Adrenal gland (tissue), 9 donors: ENCODE measurements at regions not wholly inside any gene's neighbourhood (a gene's known extent, or its start where the extent isn't known, plus 50 kb on each side); places are given as distances from the start of the nearest gene placed in this dataset.
A peak's percentile ranks its signal among the peaks of the same experiment; 100 is the strongest.
"Not testable (repeated sequence)": the region's sequence is repeated elsewhere in the genome, so short reads cannot be mapped to it uniquely, and the experiment has no call there.

Experiments used
- DNase-seq, 7 donors: peaks; one replicate each; pipeline ENCODE4 v3.0.0-alpha.2; 2019 to 2020
- H3K27ac ChIP-seq, 5 donors: fragments of 200-600 bp; sonication (generic) in 4 of 5; 1 replicate in 3 of 5; 2 replicates in 2 of 5; pipeline versions ENCODE4 v1.5.1 to v1.8.0; 2016 to 2020; ENCODE audit warnings: mild to moderate bottlenecking in 1 of 5
- H3K27me3 ChIP-seq: fragments of 200-600 bp; 2 replicates; pipeline ENCODE4 v1.8.0; 2021
- H3K36me3 ChIP-seq, 2 donors: fragments of 200-600 bp; replicated peaks in 1 of 2; 1 replicate in 1 of 2; 2 replicates in 1 of 2; pipeline versions ENCODE4 v1.5.1 to v1.8.0; 2018 to 2022
- H3K4me1 ChIP-seq, 2 donors: fragments of 200-600 bp; replicated peaks in 1 of 2; 1 replicate in 1 of 2; 2 replicates in 1 of 2; pipeline versions ENCODE4 v1.5.1 to v1.8.0; 2018 to 2021
- H3K4me3 ChIP-seq, 4 donors: fragments of 200-600 bp; sonication (generic) in 3 of 4; one replicate each; pipeline ENCODE4 v1.5.1; 2016 to 2018
- H3K9me3 ChIP-seq, 3 donors: fragments of 200-600 bp; sonication (generic) in 1 of 3; replicated peaks in 1 of 3; 1 replicate in 2 of 3; 2 replicates in 1 of 3; pipeline versions ENCODE4 v1.5.1 to v1.8.0; 2016 to 2021
- POLR2A ChIP-seq, 2 donors: fragments of 450-650 bp; IDR thresholded peaks; one replicate each; pipeline ENCODE4 v1.6.1; 2017; ENCODE audit warnings: antibody characterized with exemption in 2 of 2, mild to moderate bottlenecking in 2 of 2, moderate library complexity in 1 of 2
- WGBS, 4 donors: extraction: QIAGEN DNeasy Blood & Tissue Kit in 2 of 4; methylation state at CpG; one replicate each; pipeline versions ENCODE4 v1.1.5 to v1.1.7; 2013 to 2017; 5-methylcytosine and 5-hydroxymethylcytosine counted together
- intact Hi-C, 2 donors: fragments of 100-400 bp; cut with DNase I; formaldehyde crosslinking; loops; one replicate each; pipeline versions ENCODE4 v1.14.1 to v1.15.0; 2022 to 2023
- TF ChIP-seq, protein P1 (sequence below), 6 experiments: fragments of 450-650 bp in 4 of 6; fragments of 200-600 bp in 2 of 6; sonication (generic) in 1 of 6; IDR thresholded peaks; 1 replicate in 5 of 6; 2 replicates in 1 of 6; pipeline versions ENCODE4 v1.5.1 to v1.8.0; 2016 to 2021; ENCODE audit warnings: antibody characterized with exemption in 6 of 6, mild to moderate bottlenecking in 2 of 6, moderate library complexity in 1 of 6
- donor health status: healthy with polysubstance abuse.
- donor health status: Bipolar disorder and iron deficiency.
- donor health status: DM: yes; HTN: yes; CAD: no.
- donor health status: DM: no; HTN: no; CAD: no.
- donor health status: DM: no; HTN: no; CAD: no.

DNA sequence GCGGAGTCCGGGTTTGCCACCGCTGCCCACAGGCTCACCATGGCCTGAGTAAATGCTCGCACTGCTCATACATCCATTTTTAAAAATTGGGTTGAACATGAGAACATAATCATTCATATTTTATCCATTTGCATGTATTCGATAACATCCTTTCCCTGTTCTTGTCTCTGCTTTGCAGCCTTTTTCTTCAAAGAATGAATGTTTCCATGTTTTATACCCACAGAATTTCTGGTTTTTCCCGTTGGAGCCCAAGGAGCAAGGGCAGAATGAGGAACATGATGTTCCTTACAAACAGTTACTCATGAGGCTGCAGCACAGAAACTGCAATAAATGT is 146.5 kb downstream of the CCDC74A start:
- no peak for TF ChIP-seq POLR2A (IDR thresholded peaks at IDR 0.05)
- TF ChIP-seq, protein P1, sequence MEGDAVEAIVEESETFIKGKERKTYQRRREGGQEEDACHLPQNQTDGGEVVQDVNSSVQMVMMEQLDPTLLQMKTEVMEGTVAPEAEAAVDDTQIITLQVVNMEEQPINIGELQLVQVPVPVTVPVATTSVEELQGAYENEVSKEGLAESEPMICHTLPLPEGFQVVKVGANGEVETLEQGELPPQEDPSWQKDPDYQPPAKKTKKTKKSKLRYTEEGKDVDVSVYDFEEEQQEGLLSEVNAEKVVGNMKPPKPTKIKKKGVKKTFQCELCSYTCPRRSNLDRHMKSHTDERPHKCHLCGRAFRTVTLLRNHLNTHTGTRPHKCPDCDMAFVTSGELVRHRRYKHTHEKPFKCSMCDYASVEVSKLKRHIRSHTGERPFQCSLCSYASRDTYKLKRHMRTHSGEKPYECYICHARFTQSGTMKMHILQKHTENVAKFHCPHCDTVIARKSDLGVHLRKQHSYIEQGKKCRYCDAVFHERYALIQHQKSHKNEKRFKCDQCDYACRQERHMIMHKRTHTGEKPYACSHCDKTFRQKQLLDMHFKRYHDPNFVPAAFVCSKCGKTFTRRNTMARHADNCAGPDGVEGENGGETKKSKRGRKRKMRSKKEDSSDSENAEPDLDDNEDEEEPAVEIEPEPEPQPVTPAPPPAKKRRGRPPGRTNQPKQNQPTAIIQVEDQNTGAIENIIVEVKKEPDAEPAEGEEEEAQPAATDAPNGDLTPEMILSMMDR (IDR thresholded peaks at IDR 0.05): peak in 2 of 6 experiments; percentile 7 to 33
- peaks cover 22 to 30% of the 10 kb centered on the region in 2 donors for H3K4me1 ChIP-seq
- intact Hi-C loops: loop anchor here in 1 of 2 donors (5.0 kb wide), 2 partner anchors 182 to 262 kb away; partner anchors contain the start of gene MZT2A
- H3K36me3 ChIP-seq: no peaks in the 10 kb centered on the region
- peak overlapping the region in 1 of 4 donors; percentile 48 for H3K4me3 ChIP-seq
- no peaks in the 10 kb centered on the region for H3K9me3 ChIP-seq
- DNase-seq: no peak
- no peaks in the 10 kb centered on the region for H3K27me3 ChIP-seq
- no peak overlapping the region for H3K27ac ChIP-seq
- WGBS, 4 donors: 5 to 10% (median 6%) methylated on average over 4 to 6 of the region's 6 CpGs

DNA sequence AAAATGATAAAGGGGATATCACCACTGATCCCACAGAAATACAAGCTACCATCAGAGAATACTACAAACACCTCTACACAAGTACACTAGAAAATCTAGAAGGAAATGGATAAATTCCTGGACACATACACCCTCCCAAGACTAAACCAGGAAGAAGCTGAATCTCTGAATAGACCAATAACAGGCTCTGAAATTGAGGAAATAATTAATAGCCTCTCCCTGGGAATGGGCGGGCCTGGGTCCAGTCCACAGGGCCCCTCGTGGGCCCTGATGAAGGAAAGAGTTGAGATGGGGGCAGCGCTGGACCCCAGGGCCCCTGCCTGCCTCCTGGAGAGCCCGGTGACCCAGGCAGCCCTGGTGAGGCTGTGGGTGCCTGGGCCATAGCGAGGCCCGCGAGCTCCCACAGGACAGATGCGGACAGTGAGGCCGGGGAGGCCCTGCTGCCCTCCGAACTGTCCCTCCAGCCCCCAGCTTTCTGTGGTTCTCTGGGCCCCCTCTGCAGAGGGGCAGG is 154.0 kb downstream of the CCDC74A start:
- H3K4me3 ChIP-seq: peak overlapping the region in 2 of 4 donors; percentile 73 to 86
- peak overlapping the region in 3 of 5 donors; percentile 57 to 90 (median 63) for H3K27ac ChIP-seq
- WGBS, 4 donors: 23 to 50% (median 42%) methylated on average over 4 to 10 of the region's 10 CpGs
- H3K4me1 ChIP-seq: peaks cover 3 to 17% of the 10 kb centered on the region in 2 donors
- not testable (repeated sequence) for H3K27me3 ChIP-seq, H3K9me3 ChIP-seq, H3K36me3 ChIP-seq, DNase-seq
- intact Hi-C loops: loop anchor here (5.0 to 10.0 kb wide), 2 partner anchors 121 to 123 kb away; no protein-coding TSS in a partner anchor

DNA sequence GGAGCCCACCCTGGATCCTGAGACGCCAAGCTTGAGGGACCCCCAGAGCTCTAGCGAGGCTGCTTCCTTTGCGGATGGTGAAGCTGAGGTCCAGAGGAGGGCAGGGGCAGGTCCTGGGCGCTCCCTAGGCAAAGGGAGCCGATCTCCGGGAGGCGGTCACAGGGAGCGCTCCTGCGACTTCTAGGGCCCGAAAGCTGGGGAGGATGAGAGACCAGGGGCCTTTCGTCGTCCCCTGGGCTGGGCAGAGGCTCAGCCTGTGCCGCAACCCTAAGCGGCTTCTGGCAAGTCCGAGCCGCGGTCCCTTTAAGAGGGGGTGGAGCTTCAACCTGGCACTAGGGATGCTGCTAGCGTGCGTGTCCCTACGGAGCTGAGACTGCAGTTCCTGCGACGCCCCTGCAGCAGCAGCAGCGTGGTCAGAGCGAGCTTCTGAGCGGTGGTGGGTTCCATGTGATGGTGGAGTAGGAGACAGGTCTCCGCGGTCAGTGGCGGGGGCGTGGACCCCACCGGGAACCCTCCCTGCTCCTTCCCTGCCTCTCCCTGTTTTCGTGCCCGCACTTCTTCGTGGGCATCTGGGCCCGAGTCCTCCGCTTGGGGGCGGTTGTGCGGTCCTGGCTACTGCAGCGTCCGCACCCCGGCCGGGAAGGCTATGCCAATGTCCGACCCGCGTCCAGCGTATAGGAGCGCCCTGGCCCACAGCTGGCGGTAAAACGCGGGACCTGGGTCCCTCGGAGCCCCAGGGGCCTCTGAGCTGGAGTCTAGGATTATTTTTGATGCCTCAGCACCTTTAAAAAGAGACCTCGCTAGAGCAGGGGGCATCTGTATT is 154.6 kb downstream of the CCDC74A start:
- intact Hi-C loops: loop anchor here (5.0 to 10.0 kb wide), 2 partner anchors 120 to 122 kb away; no protein-coding TSS in a partner anchor
- DNase-seq: peak; percentile 84 to 93 (median 86)
- Histone ChIP-seq H3K4me3 (peak overlapping the region; percentile 5 to 86 (median 61)), H3K9me3 (no peaks in the 10 kb centered on the region), H3K27me3 (no peaks in the 10 kb centered on the region), H3K4me1 (peaks cover 3 to 17% of the 10 kb centered on the region in 2 donors), H3K27ac (peak overlapping the region in 3 of 5 donors; percentile 57 to 90 (median 63)), H3K36me3 (no peaks in the 10 kb centered on the region)
- 0 to 5% (median 1%) methylated on average over 4 to 51 of the region's 51 CpGs for WGBS, 4 donors
- TF ChIP-seq, protein P1 (IDR thresholded peaks at IDR 0.05): peak in 5 of 6 experiments; percentile 5 to 26 (median 17)
- peak in 1 of 2 donors; percentile 30 for TF ChIP-seq POLR2A (IDR thresholded peaks at IDR 0.05)

DNA sequence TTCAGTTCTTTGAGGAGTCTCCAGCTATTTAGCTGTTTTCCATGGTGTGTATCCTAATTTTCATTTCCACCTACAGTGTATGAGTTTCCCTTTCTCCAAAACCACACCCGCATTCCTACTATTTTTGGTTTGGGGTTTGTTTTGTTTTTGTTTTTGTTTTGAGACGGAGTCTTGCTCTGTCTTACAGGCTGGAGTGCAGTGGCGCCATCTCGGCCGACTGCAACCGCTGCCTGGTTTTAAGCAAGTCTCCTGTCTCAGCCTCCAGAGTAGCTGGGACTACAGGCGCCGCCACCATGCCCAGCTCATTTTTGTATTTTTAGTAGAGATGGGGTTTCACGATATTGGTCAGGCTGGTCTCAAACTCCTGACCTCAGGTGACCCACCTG is 155.2 kb downstream of the CCDC74A start:
- peak overlapping the region in 3 of 5 donors; percentile 57 to 90 (median 63) for H3K27ac ChIP-seq
- not testable (repeated sequence) for H3K36me3 ChIP-seq, H3K27me3 ChIP-seq, H3K9me3 ChIP-seq
- H3K4me1 ChIP-seq: peaks cover 3 to 17% of the 10 kb centered on the region in 2 donors
- 1 to 3% (median 2%) methylated on average over 9 of the region's 9 CpGs for WGBS, 4 donors
- H3K4me3 ChIP-seq: peak overlapping the region; percentile 5 to 86 (median 61)
- DNase-seq: peak; percentile 15 to 58 (median 37)
- intact Hi-C loops: loop anchor here (5.0 to 10.0 kb wide), 2 partner anchors 119 to 122 kb away; no protein-coding TSS in a partner anchor

DNA sequence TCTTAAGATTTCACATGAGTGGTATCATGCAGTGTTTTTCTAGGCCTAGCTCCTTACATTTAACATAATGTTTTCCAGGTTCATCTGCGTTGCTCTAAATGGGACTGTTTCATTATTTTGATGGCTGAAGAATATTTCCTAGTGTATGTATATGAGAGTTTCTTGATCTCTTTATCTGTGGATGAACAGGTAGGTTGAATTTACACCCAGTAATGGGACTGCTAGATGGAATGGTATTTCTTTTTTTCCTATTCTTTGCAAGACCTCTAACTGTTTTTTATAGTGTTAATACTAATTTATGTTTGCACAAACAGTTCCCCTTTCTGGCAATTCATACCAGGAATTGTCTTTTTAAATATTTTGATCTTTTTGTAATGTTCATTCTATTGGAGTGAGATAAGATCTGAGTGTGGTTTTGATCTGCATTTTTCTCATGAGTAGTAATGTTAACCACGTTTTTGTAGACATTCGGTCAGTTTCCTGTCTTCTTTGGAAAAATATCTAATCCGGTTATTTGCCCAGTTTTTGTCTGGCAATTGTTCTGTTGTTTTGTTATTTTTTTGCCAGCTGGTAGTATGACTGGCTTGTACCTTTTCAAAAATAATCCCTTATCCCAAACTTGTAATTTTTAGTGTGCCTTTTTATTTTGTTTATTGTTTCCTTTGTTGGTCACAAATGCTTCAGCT is 157.1 kb downstream of the CCDC74A start:
- not testable (repeated sequence) for H3K9me3 ChIP-seq, DNase-seq, H3K27me3 ChIP-seq, H3K27ac ChIP-seq, H3K4me3 ChIP-seq, H3K36me3 ChIP-seq
- H3K4me1 ChIP-seq: peaks cover 3 to 17% of the 10 kb centered on the region in 2 donors
- intact Hi-C loops: loop anchor here (5.0 to 10.0 kb wide), 2 partner anchors 118 to 120 kb away; no protein-coding TSS in a partner anchor
- WGBS, 4 donors: 58 to 70% (median 61%) methylated on average over 4 of the region's 4 CpGs

DNA sequence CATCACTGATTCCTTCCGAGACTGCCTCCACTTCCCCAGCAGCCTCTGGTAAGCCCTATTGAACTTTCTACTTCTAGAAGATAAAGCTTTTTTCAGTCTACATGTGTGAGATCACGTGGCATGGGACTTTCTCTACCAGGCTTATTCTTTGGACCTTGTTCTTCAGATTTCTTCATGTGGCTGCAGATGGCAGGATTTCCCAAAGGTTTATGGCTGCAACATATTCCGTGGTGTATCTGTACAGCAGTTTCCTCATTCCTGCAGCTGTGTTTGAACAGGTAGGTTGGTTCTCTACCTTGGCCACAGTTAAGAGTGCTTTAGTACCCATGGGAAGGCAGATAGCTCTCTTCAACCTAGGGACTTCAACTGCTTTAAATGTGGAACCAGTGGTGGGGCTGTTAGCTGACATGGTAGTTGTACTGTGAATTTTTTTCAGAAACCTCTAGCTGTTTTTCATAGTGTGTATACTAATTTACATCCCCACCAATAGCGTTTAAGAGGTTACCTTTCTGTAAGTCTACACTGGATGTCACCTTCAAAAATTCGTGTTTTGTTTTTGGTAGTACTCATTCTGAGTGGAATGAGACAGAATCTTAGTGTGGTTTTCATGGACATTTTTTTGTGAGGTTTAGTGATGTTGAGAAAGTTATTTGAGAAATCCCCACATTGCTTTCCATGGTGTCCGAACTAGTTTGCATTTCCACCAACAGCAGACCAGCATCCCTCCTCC is 158.6 kb downstream of the CCDC74A start:
- not testable (repeated sequence) for H3K27ac ChIP-seq, H3K27me3 ChIP-seq, H3K36me3 ChIP-seq, DNase-seq, H3K4me3 ChIP-seq, H3K9me3 ChIP-seq
- WGBS, 4 donors: 77 to 85% (median 79%) methylated on average over 6 of the region's 6 CpGs
- peaks cover 3 to 17% of the 10 kb centered on the region in 2 donors for H3K4me1 ChIP-seq
- intact Hi-C loops: loop anchor here in 1 of 2 donors (10.0 kb wide), 1 partner anchor 118 kb away; no protein-coding TSS in a partner anchor

DNA sequence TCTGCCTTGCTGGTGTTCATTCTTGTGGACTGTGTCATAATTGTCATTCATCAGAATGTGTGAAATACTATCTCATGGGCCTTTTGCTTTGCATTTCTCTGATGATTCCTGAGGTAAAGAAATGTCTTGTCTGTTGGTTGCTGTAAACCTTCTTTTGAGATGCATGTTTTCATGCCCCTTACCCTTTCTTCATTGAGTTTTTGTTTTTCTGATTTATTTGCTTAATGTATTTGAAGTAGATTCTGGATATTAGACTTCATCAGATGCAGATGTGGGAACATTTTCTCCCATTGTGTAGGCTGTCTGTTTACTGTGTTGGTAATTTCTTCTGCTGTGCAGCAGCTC is 159.2 kb downstream of the CCDC74A start:
- not testable (repeated sequence) for DNase-seq, H3K4me3 ChIP-seq, H3K27me3 ChIP-seq, H3K36me3 ChIP-seq, H3K9me3 ChIP-seq, H3K27ac ChIP-seq
- intact Hi-C loops: loop anchor here in 1 of 2 donors (10.0 kb wide), 1 partner anchor 118 kb away; no protein-coding TSS in a partner anchor
- H3K4me1 ChIP-seq: peaks cover 3 to 17% of the 10 kb centered on the region in 2 donors

DNA sequence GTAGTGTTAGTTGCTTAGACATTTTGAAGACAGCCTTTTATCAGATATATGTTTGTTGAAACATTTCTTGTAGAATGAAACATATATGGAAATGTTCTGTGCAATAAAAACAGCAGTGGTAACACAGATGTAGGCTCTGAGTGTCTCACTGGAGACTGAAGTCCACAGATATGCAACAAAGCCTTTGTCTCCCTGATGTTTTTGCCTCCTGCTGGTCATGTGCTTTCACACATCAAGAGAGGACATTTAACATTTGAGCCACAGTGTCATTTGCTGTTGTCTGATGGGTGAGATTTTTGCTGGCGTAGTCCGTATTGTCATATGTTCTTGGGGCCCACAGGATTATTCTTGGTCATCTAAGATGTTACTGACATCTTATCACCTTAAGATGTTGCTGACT is 161.4 kb downstream of the CCDC74A start:
- 97 to 100% methylated on average over 2 of the region's 2 CpGs; no CpG with 5 or more reads in 2 of the 4 donors for WGBS, 4 donors
- not testable (repeated sequence) for H3K9me3 ChIP-seq, DNase-seq, H3K27me3 ChIP-seq, H3K27ac ChIP-seq, H3K36me3 ChIP-seq, H3K4me1 ChIP-seq, H3K4me3 ChIP-seq
- intact Hi-C loops: loop anchor here in 1 of 2 donors (10.0 kb wide), 1 partner anchor 116 kb away; no protein-coding TSS in a partner anchor
